Esophagus muscularis mucosa (tissue), 4 donors: ENCODE measurements at regions not wholly inside any gene's neighbourhood (a gene's known extent, or its start where the extent isn't known, plus 50 kb on each side); places are given as distances from the start of the nearest gene placed in this dataset.

Experiments used
- EP300 ChIP-seq: sonication (generic); formaldehyde crosslinking; IDR thresholded peaks from one replicate; pipeline ENCODE4 v1.6.1; 2017; ENCODE audit warnings: antibody characterized with exemption
- POLR2A ChIP-seq: fragments of 450-650 bp; IDR thresholded peaks from one replicate; pipeline ENCODE4 v1.6.1; 2017; ENCODE audit warnings: antibody characterized with exemption, moderate library complexity, mild to moderate bottlenecking, low read depth
- POLR2AphosphoS5 ChIP-seq, 2 donors: sonication (generic); formaldehyde crosslinking; IDR thresholded peaks; one replicate each; pipeline ENCODE4 v1.6.1; 2017; ENCODE audit warnings: antibody characterized with exemption in 2 of 2
- TF ChIP-seq, protein P1 (sequence below), 3 experiments: fragments of 200-600 bp in 2 of 3; fragments of 450-650 bp in 1 of 3; sonication (generic) in 2 of 3; IDR thresholded peaks; one replicate each; pipeline ENCODE4 v1.5.1; 2017 to 2019; ENCODE audit warnings: antibody characterized with exemption in 3 of 3, mild to moderate bottlenecking in 2 of 3, moderate library complexity in 1 of 3

DNA sequence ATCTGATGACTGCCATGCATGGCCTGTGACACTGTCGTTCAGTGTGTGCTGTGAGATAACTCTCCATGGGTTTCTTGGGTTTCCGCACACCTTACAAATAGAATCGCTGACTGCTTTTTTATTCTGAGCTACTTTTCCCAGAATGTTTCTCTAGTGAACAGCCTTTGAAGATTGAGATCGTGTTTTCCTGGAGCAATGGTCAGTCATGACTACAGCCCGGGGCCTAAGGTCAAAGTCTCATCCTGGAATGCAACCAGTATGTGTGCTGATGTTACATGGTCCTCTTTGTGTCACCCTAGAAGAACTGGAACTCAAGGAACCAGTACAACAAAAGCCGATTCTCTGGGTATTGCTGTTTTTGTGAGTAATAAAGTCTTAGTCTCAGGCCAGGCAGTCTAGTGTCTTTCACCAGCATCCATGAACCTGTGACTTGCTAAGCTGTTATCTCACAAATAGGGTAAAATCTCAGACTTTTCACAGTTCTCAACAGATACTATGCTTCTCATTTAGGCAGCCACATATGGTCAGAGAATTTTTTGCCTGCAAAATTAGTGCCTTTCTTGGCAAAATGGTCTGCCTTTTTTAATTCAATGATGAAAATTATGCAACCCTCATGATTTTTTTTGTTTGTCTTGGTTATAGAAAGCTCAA lies 124.9 kb upstream of the PIEZO2 start:
- TF ChIP-seq POLR2AphosphoS5 (IDR thresholded peaks at IDR 0.05) (no peak), POLR2A (no peak), EP300 (no peak)
- TF ChIP-seq, protein P1, sequence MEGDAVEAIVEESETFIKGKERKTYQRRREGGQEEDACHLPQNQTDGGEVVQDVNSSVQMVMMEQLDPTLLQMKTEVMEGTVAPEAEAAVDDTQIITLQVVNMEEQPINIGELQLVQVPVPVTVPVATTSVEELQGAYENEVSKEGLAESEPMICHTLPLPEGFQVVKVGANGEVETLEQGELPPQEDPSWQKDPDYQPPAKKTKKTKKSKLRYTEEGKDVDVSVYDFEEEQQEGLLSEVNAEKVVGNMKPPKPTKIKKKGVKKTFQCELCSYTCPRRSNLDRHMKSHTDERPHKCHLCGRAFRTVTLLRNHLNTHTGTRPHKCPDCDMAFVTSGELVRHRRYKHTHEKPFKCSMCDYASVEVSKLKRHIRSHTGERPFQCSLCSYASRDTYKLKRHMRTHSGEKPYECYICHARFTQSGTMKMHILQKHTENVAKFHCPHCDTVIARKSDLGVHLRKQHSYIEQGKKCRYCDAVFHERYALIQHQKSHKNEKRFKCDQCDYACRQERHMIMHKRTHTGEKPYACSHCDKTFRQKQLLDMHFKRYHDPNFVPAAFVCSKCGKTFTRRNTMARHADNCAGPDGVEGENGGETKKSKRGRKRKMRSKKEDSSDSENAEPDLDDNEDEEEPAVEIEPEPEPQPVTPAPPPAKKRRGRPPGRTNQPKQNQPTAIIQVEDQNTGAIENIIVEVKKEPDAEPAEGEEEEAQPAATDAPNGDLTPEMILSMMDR (IDR thresholded peaks at IDR 0.05), result no peak
